Stimulated activated CD8-positive, alpha-beta memory T cell treated with anti-CD3 and anti-CD28 coated beads, Interleukin-4, amount 100 ng/mL, for 24 hours (primary cell): ENCODE measurements at regions not wholly inside any gene's neighbourhood (a gene's known extent, or its start where the extent isn't known, plus 50 kb on each side); places are given as distances from the start of the nearest gene placed in this dataset.

Experiments used
- DNase-seq: peaks from one replicate; pipeline ENCODE4 v3.0.0-alpha.2; 2020; ENCODE audit warnings: low read depth

DNA sequence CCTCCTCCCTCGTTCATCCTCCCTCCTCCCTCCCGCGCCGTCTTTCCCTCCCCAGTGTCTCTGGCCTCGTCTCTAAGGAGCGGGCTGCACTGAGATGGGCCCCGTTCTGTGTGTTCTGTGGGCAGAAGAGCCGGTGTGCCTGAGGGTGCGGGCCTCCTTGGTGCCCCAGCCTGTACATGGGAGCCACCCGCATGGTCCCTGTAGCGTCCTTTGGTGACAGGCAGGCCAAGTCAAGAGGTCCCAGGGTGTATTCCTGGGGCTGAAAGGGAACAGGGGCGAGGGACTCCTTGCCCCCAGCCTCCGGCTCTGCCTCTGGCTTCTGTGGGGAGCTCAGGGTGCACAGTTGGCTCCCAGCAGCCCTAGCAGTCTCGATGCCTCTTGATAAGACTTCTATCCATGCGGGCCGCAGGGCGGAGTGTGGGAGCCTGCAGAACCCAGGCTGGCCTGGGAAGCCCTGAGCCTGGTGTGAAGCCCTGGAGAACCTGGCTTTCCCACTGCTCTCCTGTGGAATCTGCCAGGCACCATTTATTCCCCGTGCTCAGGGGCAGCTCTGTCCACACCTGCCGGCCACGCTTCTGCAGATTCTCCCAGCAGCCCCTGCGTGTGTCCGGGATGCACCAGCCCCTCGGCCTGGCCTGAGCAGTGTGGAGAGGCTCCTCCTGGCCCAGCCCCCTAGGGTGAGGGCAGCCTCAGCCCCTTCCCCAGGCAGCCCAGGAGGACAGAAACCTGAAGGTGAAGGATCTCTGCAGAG is 181.3 kb downstream of the KIF26A start:
- DNase-seq = no peak

DNA sequence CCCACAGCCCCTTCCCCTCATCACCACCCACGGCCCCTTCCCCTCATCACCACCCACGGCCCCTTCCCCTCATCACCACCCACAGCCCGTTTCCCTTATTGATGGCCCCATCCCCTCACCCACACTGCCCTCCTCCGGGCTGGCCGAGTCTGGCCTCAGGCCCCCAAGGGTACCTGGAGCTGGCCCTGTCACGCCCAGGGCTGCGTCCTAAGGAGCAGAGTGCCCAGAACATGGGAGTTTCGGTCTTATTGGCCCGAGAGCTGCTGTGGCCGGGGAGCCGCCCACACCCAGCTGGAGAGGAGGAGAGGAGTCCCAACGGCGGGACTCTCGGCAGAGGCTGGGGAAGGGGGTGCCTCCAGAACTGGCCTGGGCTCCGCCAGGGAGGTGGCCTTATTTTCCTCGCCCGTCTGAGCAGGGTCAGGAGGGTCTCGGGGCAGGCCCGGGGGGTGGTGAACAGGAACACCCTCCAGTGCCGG is 182.3 kb downstream of the KIF26A start:
- no peak for DNase-seq

- no peak for DNase-seq
Observed at GRCh38 chr14:104321088-104321801, 182.9 kb downstream of the KIF26A start.

DNA sequence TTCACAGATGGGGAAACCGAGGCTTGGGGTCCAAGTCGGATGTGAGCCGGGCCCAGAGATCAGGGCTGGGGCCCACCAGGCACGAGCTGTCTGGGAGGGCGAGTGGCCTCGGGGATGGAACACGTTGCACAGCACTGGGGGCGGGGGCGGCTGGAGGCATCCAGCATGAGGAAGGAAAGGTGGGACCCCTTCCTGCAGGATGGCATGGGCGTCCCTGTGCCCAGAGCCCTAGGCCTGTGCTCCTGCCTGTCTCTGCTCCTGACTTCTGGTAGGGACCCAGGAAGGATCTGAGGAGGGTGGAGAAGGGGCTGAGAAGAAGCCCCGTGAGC is 183.4 kb downstream of the KIF26A start:
- no peak for DNase-seq

DNA sequence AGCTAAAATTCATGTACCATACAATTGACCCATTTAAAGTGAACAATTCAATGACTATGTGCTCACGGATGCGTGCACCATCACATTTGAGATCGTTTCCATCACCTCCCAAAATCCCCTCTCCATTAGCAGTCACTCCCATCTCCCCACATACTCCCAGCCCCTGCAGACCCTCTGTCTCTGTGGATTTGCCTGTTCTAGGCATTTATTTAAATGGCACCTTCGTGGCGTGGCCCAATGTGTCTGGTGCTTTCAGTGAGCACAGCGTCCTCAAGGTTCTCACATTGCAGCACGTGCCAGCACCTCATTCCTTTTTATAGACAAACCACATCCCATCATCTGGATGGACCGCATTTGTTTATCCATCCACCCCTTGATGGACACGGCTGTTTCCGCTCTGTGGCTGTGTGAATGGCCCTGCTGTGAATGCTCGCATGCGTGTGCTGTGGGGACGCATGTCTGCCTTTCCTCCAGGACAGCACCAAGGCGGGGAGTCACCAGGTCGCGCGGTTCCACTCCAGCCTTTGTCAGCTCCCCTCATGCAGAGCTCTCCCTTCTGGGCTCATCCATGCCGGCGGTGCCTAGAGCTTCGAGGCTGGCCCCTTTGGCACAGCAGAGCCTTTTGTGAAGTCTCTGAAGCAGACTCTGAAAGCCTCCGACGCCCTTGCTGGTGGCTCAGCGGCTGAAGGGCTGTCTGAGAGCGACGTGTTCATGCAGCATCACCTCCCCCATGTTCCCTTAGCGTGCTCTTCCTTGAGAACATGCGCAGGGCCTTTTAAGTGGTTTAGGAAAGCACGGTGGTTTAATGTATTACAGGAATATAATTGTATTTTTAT is 184.4 kb downstream of the KIF26A start:
- DNase-seq = no peak

DNA sequence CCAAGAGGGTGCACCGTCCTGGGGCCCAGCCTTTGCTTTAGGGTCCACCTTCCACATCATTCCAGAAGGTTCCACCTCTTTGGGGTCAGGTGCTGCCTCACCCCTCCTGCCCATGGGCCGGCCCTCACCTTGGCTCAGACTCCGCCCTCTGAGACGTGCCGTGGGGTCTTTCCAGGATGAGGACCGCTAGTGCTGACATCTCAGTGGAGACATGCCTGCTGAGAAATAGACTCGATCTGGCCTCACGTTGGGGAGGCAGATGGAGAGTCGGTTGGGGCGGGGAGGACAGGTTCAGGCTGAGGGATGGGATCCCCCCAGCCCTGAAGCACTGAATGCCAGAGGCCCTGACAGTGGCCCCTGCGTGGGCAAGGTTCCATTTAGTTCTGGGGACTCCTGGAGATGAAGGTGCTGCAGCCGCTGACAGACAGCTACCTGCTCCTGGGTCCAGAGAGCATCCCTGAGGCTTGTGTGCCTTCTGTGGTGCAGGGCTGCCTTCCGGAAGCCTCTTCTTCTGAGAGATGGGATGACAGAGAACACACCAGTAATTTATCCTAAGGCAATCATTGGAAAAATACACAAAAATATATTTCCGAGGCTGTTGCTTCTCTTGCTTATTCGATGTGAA is 185.3 kb downstream of the KIF26A start:
- no peak for DNase-seq

DNA sequence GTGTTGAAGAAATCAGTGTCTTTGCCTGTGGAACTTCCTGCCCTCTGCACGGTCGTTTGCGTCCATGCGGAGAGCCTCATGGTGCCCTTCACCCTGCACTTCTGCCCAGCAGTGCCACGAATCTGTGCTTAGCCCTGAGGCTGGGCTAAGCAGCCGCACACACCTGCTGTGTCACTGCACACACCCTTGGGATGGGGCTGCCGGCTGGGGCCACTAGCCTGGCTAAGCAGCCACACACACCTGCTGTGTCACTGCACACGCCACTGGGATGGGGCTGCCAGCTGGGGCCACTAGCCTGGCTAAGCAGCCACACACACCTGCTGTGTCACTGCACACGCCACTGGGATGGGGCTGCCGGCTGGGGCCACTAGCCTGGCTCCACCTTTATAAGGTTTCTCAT is 188.5 kb downstream of the KIF26A start:
- no peak for DNase-seq

DNA sequence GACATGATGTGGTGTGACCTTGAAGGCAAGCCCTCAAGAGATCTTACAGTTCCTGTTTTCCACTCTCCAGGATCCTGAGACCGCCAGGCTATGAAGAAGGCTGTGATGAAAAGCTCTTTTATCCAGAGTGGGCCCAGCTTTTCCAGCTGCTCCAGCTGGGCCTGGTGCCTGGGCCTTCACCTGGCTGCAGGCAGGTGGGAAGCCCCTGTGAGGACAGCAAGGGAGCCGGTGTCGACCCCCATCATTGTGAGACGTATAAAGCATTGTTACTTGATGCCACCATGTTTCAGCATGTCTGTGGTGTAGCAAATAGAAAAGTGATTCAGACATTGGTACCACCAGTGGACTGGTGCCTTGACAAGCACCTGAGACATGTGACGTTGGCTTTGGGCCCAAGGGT is 190.2 kb downstream of the KIF26A start:
- no peak for DNase-seq

DNA sequence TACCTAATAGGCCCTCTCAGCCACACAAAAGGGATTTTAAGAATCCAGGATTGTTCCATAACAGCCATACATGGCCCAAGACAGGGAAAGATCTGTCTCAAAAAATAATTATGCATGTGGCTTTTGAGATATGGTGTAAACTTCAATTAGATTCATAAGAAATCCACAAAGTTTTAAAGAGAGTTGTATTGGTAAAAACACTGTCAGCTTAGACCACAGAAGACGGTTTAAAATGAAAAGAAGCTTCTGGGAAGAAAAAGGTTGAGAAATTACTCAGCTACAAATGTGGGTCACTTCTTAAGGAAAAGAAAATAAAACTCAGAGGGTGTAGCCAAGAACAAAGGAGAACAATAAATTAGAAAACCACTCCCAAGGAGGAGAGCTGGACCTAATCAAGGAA is 191.4 kb downstream of the KIF26A start:
- no peak for DNase-seq

DNA sequence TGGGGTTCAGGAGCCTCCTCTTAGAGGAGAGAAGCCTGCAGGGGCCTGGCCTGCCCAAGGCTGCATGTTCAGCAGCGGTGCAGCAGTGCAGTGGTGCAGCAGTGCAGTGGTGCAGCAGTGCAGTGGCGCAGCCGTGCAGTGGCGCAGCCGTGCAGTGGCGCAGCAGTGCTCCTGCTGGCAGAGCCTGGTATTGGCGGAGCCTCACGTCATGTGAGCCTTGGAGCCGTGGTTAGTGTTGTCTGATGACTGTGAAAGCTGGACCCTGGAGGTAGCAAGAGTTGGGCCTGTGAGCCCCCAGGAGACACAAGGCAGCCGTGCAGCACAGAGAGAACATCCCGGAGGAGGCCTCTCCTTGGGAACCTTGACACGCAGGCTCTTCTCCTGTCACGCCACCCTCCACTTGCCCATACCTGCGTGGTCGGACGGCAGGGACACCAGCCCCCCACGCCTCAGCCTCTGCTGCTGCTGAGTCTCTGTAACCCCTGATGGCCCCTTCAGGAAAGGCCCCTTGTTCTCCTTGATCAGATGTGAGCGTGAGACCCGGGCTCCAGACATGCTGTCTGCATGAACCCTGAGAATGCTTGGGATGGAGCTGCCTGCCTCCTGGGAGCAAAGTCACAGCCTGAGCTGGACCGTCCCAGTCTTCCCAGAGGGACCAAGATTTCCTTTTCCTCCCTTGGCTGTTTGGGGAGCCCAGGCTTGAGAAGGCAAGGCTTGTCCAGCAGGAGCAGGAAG is 193.7 kb downstream of the KIF26A start:
- DNase-seq = no peak

GRCh38 chr14:104332634-104333270 is 194.4 kb downstream of the KIF26A start:
- no peak for DNase-seq

DNA sequence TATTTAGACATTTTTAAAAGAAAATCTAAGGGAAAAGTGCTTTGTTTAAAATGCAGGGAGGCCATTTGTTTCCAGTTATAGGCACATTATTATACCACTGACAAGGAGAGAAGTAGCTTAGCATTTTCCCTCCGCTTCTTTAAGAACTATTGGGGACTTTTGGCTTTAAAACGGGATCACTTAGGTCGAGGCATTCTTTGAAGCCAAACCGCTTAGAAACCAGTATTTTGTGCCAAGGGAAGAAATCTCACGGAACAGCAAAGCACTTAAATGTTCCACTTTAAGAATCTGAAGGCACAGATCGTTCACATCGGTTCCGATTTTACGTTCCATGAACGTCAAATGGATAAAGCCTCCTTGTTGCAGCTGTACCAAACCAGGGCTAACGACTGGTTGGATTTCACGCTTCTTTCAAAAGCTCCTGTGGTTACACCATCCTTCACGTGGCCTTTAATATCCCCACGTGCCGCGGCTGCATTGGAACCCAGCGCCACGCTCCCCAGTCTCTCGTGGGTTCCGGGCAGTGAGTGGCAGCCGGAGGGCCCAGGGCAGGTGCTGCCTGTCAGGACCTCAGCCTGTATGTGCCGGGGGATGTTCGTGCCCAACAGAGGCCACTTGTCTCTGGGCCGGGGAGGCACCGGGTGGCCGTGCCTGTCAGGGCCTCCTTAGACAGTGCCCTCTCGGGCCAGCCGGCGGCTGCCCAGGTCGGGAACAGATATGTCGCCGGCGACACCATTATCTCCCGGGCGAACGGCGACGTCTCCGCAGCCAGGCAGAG is 195.4 kb downstream of the KIF26A start:
- no peak for DNase-seq

GRCh38 chr14:104334424-104335161 is 196.2 kb downstream of the KIF26A start:
- DNase-seq = no peak

- DNase-seq = no peak
Observed at GRCh38 chr14:104335176-104335575, 196.8 kb downstream of the KIF26A start.

DNA sequence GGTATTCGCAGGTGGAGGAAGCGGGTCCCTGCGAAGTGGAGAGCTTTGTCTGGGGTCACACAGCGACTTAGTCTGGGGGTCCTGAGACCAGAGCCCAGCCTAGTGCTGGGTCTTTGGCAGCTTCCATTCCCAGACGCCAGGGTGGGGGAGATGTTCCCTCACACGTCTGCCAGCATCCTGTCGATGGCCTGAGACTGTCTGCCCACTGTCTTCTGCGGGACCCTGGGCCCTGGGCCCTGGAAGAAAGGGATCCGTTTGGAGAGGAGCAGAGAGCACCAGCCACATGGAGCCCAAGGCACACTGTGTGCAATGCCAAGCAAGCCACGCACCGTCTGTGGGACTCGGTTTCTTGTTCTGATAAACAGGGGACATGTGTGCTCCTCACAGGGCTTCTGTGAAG is 197.2 kb downstream of the KIF26A start:
- no peak for DNase-seq

GRCh38 chr14:104337351-104337750 is 199.0 kb downstream of the KIF26A start:
- no peak for DNase-seq

DNA sequence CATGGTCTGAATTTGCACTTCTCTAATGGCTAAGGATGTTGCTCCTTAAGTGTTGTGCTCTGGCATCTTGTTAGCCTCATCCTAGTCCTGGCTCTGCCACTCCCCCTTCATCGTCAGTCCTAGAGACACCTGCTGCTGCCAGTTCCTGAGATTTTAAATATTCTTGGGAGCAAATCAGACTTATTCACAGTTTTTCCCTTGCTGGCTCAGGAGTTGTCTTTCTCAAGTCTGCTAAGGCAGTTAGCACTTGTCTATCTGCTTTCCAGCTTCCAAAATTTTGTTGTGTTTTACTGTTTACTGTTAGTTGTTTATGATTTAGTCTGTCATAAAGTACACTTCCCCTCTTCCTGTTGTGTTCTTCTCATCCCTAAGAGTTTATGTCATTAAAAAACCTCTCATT is 201.0 kb downstream of the KIF26A start:
- DNase-seq = no peak

DNA sequence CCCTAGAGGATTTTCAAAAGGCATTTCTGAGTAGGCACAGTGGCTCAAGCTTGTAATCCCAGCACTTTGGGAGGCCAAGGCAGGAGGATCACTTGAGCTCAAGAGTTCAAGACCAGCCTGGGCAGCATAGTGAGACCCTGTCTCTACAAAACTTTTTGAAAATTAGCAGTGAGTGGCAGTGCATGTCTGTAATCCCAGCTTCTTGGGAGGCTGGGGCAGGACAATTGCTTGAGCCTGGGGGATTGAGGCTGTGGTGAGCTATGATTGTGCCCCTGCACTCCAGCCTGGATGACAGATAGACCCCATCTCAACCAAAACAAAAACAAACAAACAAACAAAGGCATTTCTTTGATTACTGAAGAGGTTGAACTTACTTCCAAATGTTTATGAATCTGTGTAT is 201.4 kb downstream of the KIF26A start:
- DNase-seq = no peak

DNA sequence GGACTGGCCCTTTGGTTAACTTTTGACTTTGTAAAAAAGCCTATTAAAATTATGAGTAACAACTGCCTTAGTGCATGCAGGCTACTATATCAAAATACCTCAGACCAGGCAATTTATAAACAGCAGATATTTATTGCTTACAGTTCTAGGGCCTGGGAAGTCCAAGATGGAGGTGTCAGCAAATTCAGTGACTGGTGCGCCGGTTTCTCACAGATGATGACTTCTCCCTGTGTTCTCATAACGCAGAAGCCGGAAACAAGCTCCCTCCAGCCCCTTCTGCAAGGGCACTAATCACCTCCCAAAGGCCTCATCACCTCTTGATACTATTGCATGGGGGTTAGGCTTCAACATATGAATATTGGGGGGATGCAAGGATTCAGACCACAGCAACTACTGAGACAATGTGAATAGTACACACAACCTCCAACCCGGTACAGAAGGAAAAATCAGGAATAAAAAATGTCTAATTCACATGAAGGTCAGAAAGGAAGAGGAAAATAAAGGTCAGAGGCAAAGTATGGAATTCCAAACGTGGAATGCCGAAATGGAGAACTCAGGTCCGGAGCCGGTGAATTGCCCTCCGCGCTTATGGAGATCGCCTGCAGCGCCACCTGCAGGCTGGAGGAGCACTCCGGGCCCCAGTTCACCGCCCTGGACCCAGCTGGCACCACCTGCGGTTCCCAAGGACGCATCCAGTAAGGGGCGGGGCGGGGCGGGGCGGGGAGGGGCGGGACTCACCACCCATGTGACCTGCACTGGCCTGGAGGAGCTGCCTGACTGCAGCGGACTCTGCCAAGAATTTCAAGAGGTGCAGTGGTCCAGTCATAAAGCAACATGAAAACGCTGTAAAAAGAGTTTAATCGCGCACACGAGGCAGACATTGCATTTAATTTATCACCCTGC is 203.4 kb downstream of the KIF26A start:
- no peak for DNase-seq
